ENCODE measurements at regions not wholly inside any gene's neighbourhood (a gene's known extent, or its start where the extent isn't known, plus 50 kb on each side); places are given as distances from the start of the nearest gene placed in this dataset.
"Not testable (repeated sequence)": the region's sequence is repeated elsewhere in the genome, so short reads cannot be mapped to it uniquely, and the experiment has no call there.

- DNase-seq (ENCODE audit: low spot score), result no peak
- H3K9me2 ChIP-seq (replicated peaks; ENCODE audit: insufficient read depth), result no peaks in the 10 kb centered on the region
- H3K4me2 ChIP-seq, result no peak overlapping the region
- H3K4me3 ChIP-seq, result no peak overlapping the region
- H3K9me3 ChIP-seq (ENCODE audit: low read depth), result no peaks in the 10 kb centered on the region
- no peak overlapping the region for H3K27ac ChIP-seq
- H3K27me3 ChIP-seq, result peaks cover 3% of the 10 kb centered on the region
- H2AFZ ChIP-seq, result no peak overlapping the region
- no peak for TF ChIP-seq CTCF (IDR thresholded peaks at IDR 0.05; ENCODE audit: poor library complexity)
- TF ChIP-seq EZH2phosphoT487 (IDR thresholded peaks at IDR 0.05; ENCODE audit: low read depth, severe bottlenecking, unreplicated experiment), result no peak
- TF ChIP-seq EZH2 (IDR thresholded peaks at IDR 0.05; ENCODE audit: borderline replicate concordance), result no peak
- H3K4me1 ChIP-seq (ENCODE audit: insufficient read depth), result no peaks in the 10 kb centered on the region
- H3K79me2 ChIP-seq, result no peaks in the 10 kb centered on the region
- WGBS (ENCODE audit: low lambda C conversion rate, missing lambda C conversion rate), result 84% methylated on average over 2 of the region's 2 CpGs
- no peaks in the 10 kb centered on the region for H3K36me3 ChIP-seq (replicated peaks; ENCODE audit: insufficient read depth, low read depth)
- H4K20me1 ChIP-seq (ENCODE audit: insufficient read depth, poor library complexity, severe bottlenecking), result no peaks in the 10 kb centered on the region
Observed at GRCh38 chr22:22820626-22821025, 67.0 kb upstream of the IGLL5 start.

- H3K4me3 ChIP-seq, result no peak overlapping the region
- no peaks in the 10 kb centered on the region for H3K36me3 ChIP-seq (replicated peaks; ENCODE audit: insufficient read depth, low read depth)
- no peaks in the 10 kb centered on the region for H3K9me3 ChIP-seq (ENCODE audit: low read depth)
- H3K9me2 ChIP-seq (replicated peaks; ENCODE audit: insufficient read depth), result no peaks in the 10 kb centered on the region
- no peak overlapping the region for H3K27ac ChIP-seq
- no peak for TF ChIP-seq EZH2 (IDR thresholded peaks at IDR 0.05; ENCODE audit: borderline replicate concordance)
- TF ChIP-seq EZH2phosphoT487 (IDR thresholded peaks at IDR 0.05; ENCODE audit: low read depth, severe bottlenecking, unreplicated experiment), result no peak
- no peak for TF ChIP-seq CTCF (IDR thresholded peaks at IDR 0.05; ENCODE audit: poor library complexity)
- no peaks in the 10 kb centered on the region for H3K79me2 ChIP-seq
- H2AFZ ChIP-seq, result no peak overlapping the region
- H3K27me3 ChIP-seq, result peaks cover 7% of the 10 kb centered on the region
- DNase-seq (ENCODE audit: low spot score), result no peak
- no peak overlapping the region for H3K4me2 ChIP-seq
- no peaks in the 10 kb centered on the region for H3K4me1 ChIP-seq (ENCODE audit: insufficient read depth)
- WGBS (ENCODE audit: low lambda C conversion rate, missing lambda C conversion rate), result 77% methylated on average over 2 of the region's 2 CpGs
- H4K20me1 ChIP-seq (ENCODE audit: insufficient read depth, poor library complexity, severe bottlenecking), result no peaks in the 10 kb centered on the region
Observed at GRCh38 chr22:22821340-22821739, 66.3 kb upstream of the IGLL5 start.

- H3K27me3 ChIP-seq, result peaks cover 7% of the 10 kb centered on the region
- no peak for DNase-seq (ENCODE audit: low spot score)
- TF ChIP-seq EZH2phosphoT487 (IDR thresholded peaks at IDR 0.05; ENCODE audit: low read depth, severe bottlenecking, unreplicated experiment) (no peak), EZH2 (IDR thresholded peaks at IDR 0.05; ENCODE audit: borderline replicate concordance) (no peak), CTCF (IDR thresholded peaks at IDR 0.05; ENCODE audit: poor library complexity) (no peak)
- H3K27ac ChIP-seq, result no peak overlapping the region
- no peak overlapping the region for H3K4me3 ChIP-seq
- H3K9me3 ChIP-seq (ENCODE audit: low read depth), result no peaks in the 10 kb centered on the region
- H3K79me2 ChIP-seq, result no peaks in the 10 kb centered on the region
- no peak overlapping the region for H3K4me2 ChIP-seq
- no peak overlapping the region for H2AFZ ChIP-seq
- no peaks in the 10 kb centered on the region for H3K4me1 ChIP-seq (ENCODE audit: insufficient read depth)
- WGBS (ENCODE audit: low lambda C conversion rate, missing lambda C conversion rate), result 89% methylated on average over 6 of the region's 6 CpGs
- H3K36me3 ChIP-seq (replicated peaks; ENCODE audit: insufficient read depth, low read depth), result no peaks in the 10 kb centered on the region
- H3K9me2 ChIP-seq (replicated peaks; ENCODE audit: insufficient read depth), result no peaks in the 10 kb centered on the region
- no peaks in the 10 kb centered on the region for H4K20me1 ChIP-seq (ENCODE audit: insufficient read depth, poor library complexity, severe bottlenecking)
Observed at GRCh38 chr22:22822106-22822505, 65.5 kb upstream of the IGLL5 start.

- DNase-seq (ENCODE audit: low spot score); H3K27ac ChIP-seq; H4K20me1 ChIP-seq (ENCODE audit: insufficient read depth, poor library complexity, severe bottlenecking); H3K4me2 ChIP-seq; H3K9me3 ChIP-seq (ENCODE audit: low read depth); H3K4me3 ChIP-seq; H3K4me1 ChIP-seq (ENCODE audit: insufficient read depth); H3K36me3 ChIP-seq (replicated peaks; ENCODE audit: insufficient read depth, low read depth); H2AFZ ChIP-seq; H3K9me2 ChIP-seq (replicated peaks; ENCODE audit: insufficient read depth); H3K27me3 ChIP-seq; H3K79me2 ChIP-seq: not testable (repeated sequence)
- WGBS (ENCODE audit: low lambda C conversion rate, missing lambda C conversion rate), result 75% methylated on average over 5 of the region's 5 CpGs
Observed at GRCh38 chr22:22822553-22822952, 65.1 kb upstream of the IGLL5 start.

Measured in hepatocyte (in vitro differentiated cells).